Fibroblast of lung (primary cell): ENCODE measurements at regions not wholly inside any gene's neighbourhood (a gene's known extent, or its start where the extent isn't known, plus 50 kb on each side); places are given as distances from the start of the nearest gene placed in this dataset.

ENCODE experiments used
- DNase-seq, 2 donors: peaks; one replicate each; pipeline versions ENCODE4 v3.0.0 to v3.0.0-alpha.2; 2010; ENCODE audit warnings: low read depth in 2 of 2
- H2AFZ ChIP-seq: 2 replicates; pipeline ENCODE4 v1.5.1; 2012; ENCODE audit warnings: low read length, control low read depth, inconsistent platforms
- H3K27ac ChIP-seq: 2 replicates; pipeline ENCODE4 v1.5.1; 2011; ENCODE audit warnings: low read length, control low read depth; ENCODE audit not compliant: insufficient read depth
- H3K27me3 ChIP-seq: 2 replicates; pipeline ENCODE4 v1.5.1; 2011; ENCODE audit warnings: mild to moderate bottlenecking, low read length; ENCODE audit not compliant: control insufficient read depth, insufficient read depth
- H3K36me3 ChIP-seq: 2 replicates; pipeline ENCODE4 v1.5.1; 2011; ENCODE audit warnings: low read length; ENCODE audit not compliant: control insufficient read depth, insufficient read depth
- H3K4me1 ChIP-seq: 2 replicates; pipeline ENCODE4 v1.5.1; 2011; ENCODE audit warnings: low read length; ENCODE audit not compliant: control insufficient read depth, insufficient read depth; ENCODE audit errors: extremely low read depth
- H3K4me2 ChIP-seq: 2 replicates; pipeline ENCODE4 v1.5.1; 2011; ENCODE audit warnings: low read length, control low read depth; ENCODE audit not compliant: insufficient read depth; ENCODE audit errors: extremely low read depth
- H3K4me3 ChIP-seq, 4 experiments: fragments of 200-600 bp in 1 of 4; sonication (generic) in 1 of 4; replicated peaks in 1 of 4; 2 replicates each; pipeline ENCODE4 v1.5.1; 2011 to 2016; ENCODE audit warnings: low read length in 4 of 4, low read depth in 3 of 4, mild to moderate bottlenecking in 3 of 4, control low read depth in 2 of 4, inconsistent platforms in 1 of 4, mixed read lengths in 1 of 4; ENCODE audit not compliant: insufficient read depth in 1 of 4; ENCODE audit errors: control extremely low read depth in 1 of 4
- H3K79me2 ChIP-seq: 2 replicates; pipeline ENCODE4 v1.5.1; 2012; ENCODE audit warnings: mild to moderate bottlenecking, low read length, inconsistent platforms; ENCODE audit not compliant: control insufficient read depth, insufficient read depth
- H3K9ac ChIP-seq: 2 replicates; pipeline ENCODE4 v1.5.1; 2011; ENCODE audit warnings: mild to moderate bottlenecking, low read length, control low read depth; ENCODE audit not compliant: insufficient read depth
- H3K9me3 ChIP-seq: 2 replicates; pipeline ENCODE4 v1.5.1; 2012; ENCODE audit warnings: low read depth, low read length; ENCODE audit not compliant: control insufficient read depth, insufficient read depth
- H4K20me1 ChIP-seq: 2 replicates; pipeline ENCODE4 v1.5.1; 2011; ENCODE audit warnings: low read length; ENCODE audit not compliant: control insufficient read depth, insufficient read depth; ENCODE audit errors: extremely low read depth
- EZH2 ChIP-seq: IDR thresholded peaks from 2 replicates; pipeline ENCODE4 v1.5.1; 2012; ENCODE audit warnings: low read length, control low read depth, mild to moderate bottlenecking; ENCODE audit errors: missing control alignments
- TF ChIP-seq, protein P1 (sequence below), 2 donors: IDR thresholded peaks in 1 of 2; conservative IDR thresholded peaks in 1 of 2; 1 replicate in 1 of 2; 2 replicates in 1 of 2; pipeline ENCODE4 v1.5.1; 2011 to 2012; ENCODE audit warnings: low read length in 2 of 2, control low read depth in 1 of 2, inconsistent platforms in 1 of 2, low read depth in 1 of 2, mild to moderate bottlenecking in 1 of 2

GRCh38 chr4:157772907-157773306, 399.9 kb downstream of the GASK1B start:
- no peak overlapping the region for H3K4me3 ChIP-seq
- no peak overlapping the region for H2AFZ ChIP-seq
- H4K20me1 ChIP-seq: no peaks in the 10 kb centered on the region
- H3K9me3 ChIP-seq: no peaks in the 10 kb centered on the region
- H3K9ac ChIP-seq: no peak overlapping the region
- TF ChIP-seq, protein P1, sequence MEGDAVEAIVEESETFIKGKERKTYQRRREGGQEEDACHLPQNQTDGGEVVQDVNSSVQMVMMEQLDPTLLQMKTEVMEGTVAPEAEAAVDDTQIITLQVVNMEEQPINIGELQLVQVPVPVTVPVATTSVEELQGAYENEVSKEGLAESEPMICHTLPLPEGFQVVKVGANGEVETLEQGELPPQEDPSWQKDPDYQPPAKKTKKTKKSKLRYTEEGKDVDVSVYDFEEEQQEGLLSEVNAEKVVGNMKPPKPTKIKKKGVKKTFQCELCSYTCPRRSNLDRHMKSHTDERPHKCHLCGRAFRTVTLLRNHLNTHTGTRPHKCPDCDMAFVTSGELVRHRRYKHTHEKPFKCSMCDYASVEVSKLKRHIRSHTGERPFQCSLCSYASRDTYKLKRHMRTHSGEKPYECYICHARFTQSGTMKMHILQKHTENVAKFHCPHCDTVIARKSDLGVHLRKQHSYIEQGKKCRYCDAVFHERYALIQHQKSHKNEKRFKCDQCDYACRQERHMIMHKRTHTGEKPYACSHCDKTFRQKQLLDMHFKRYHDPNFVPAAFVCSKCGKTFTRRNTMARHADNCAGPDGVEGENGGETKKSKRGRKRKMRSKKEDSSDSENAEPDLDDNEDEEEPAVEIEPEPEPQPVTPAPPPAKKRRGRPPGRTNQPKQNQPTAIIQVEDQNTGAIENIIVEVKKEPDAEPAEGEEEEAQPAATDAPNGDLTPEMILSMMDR (conservative IDR thresholded peaks at IDR 0.05 in 1 of 2, IDR thresholded peaks at IDR 0.05 in 1 of 2; ENCODE audit: low read depth in 1 of 2, low read length in 2 of 2): no peak
- no peak for TF ChIP-seq EZH2
- no peak overlapping the region for H3K27ac ChIP-seq
- H3K79me2 ChIP-seq: no peaks in the 10 kb centered on the region
- H3K27me3 ChIP-seq: no peaks in the 10 kb centered on the region
- H3K4me2 ChIP-seq: no peak overlapping the region
- DNase-seq: peak in 1 of 2 donors; percentile 27
- H3K4me1 ChIP-seq: no peaks in the 10 kb centered on the region
- H3K36me3 ChIP-seq: no peaks in the 10 kb centered on the region

- no peaks in the 10 kb centered on the region for H3K4me1 ChIP-seq
- no peak for DNase-seq
- H3K79me2 ChIP-seq: no peaks in the 10 kb centered on the region
- no peak overlapping the region for H3K9ac ChIP-seq
- H4K20me1 ChIP-seq: no peaks in the 10 kb centered on the region
- TF ChIP-seq, protein P1 (conservative IDR thresholded peaks at IDR 0.05 in 1 of 2, IDR thresholded peaks at IDR 0.05 in 1 of 2; ENCODE audit: low read depth in 1 of 2, low read length in 2 of 2): no peak
- no peak for TF ChIP-seq EZH2
- H3K9me3 ChIP-seq: no peaks in the 10 kb centered on the region
- H3K4me3 ChIP-seq: no peak overlapping the region
- no peak overlapping the region for H3K27ac ChIP-seq
- H3K4me2 ChIP-seq: no peak overlapping the region
- no peaks in the 10 kb centered on the region for H3K27me3 ChIP-seq
- H2AFZ ChIP-seq: no peak overlapping the region
- no peaks in the 10 kb centered on the region for H3K36me3 ChIP-seq
Observed at GRCh38 chr4:157768419-157768818, 404.4 kb downstream of the GASK1B start.

- Histone ChIP-seq H3K9me3 (no peaks in the 10 kb centered on the region), H3K4me3 (no peak overlapping the region), H3K27ac (no peak overlapping the region), H3K36me3 (no peaks in the 10 kb centered on the region), H3K9ac (no peak overlapping the region), H2AFZ (no peak overlapping the region), H3K4me2 (no peak overlapping the region), H3K4me1 (no peaks in the 10 kb centered on the region), H4K20me1 (no peaks in the 10 kb centered on the region), H3K27me3 (no peaks in the 10 kb centered on the region), H3K79me2 (no peaks in the 10 kb centered on the region)
- TF ChIP-seq, protein P1 (conservative IDR thresholded peaks at IDR 0.05 in 1 of 2, IDR thresholded peaks at IDR 0.05 in 1 of 2; ENCODE audit: low read depth in 1 of 2, low read length in 2 of 2): no peak
- TF ChIP-seq EZH2: no peak
- no peak for DNase-seq
Observed at GRCh38 chr4:157763490-157763889, 409.3 kb downstream of the GASK1B start.
